ENCODE measurements at regions not wholly inside any gene's neighbourhood (a gene's known extent, or its start where the extent isn't known, plus 50 kb on each side); places are given as distances from the start of the nearest gene placed in this dataset.

GRCh38 chr1:79290927-79291474, 284.5 kb upstream of the ADGRL4 start:
- TF ChIP-seq TEAD4 (IDR thresholded peaks at IDR 0.05) (no peak), RAD21 (IDR thresholded peaks at IDR 0.05; ENCODE audit: low read depth) (no peak), CEBPB (IDR thresholded peaks at IDR 0.05) (no peak), MAX (IDR thresholded peaks at IDR 0.05) (no peak), EGR1 (IDR thresholded peaks at IDR 0.05) (no peak), ZBTB7A (IDR thresholded peaks at IDR 0.05; ENCODE audit: low read depth) (no peak), REST (IDR thresholded peaks at IDR 0.05; ENCODE audit: low read depth) (no peak), YY1 (IDR thresholded peaks at IDR 0.05; ENCODE audit: low read depth) (no peak), TCF12 (IDR thresholded peaks at IDR 0.05; ENCODE audit: low read depth) (no peak), CREB1 (IDR thresholded peaks at IDR 0.05; ENCODE audit: low read depth) (no peak)
